ENCODE measurements at regions not wholly inside any gene's neighbourhood (a gene's known extent, or its start where the extent isn't known, plus 50 kb on each side); places are given as distances from the start of the nearest gene placed in this dataset.

GRCh38 chr3:171548917-171549316 is 88.7 kb upstream of the TNIK start:
- TF ChIP-seq CTCF (conservative IDR thresholded peaks at IDR 0.05; ENCODE audit: low read length) = no peak
- no peak for TF ChIP-seq EZH2phosphoT487 (IDR thresholded peaks at IDR 0.05; ENCODE audit: borderline replicate concordance)

Measured in Loucy (cell line).